WTC11 (cell line): ENCODE measurements at regions not wholly inside any gene's neighbourhood (a gene's known extent, or its start where the extent isn't known, plus 50 kb on each side); places are given as distances from the start of the nearest gene placed in this dataset.

Source experiments
- ATAC-seq: fragments of 200-7000 bp; cut with Tn5 transposase; 2 replicates; pipeline ENCODE4 v1.10.0; 2021; ENCODE audit warnings: mild to moderate bottlenecking, moderate library complexity
- CTCF ChIA-PET: fragments of 300-600 bp; sonication (Branson Sonifier 250); formaldehyde crosslinking; loops from one replicate; lab custom pipeline; 2021; ENCODE audit warnings: antibody characterized with exemption; lab: Charles Lee
- POLR2A ChIA-PET: fragments of 350-600 bp; sonication (Branson Sonifier 250); formaldehyde crosslinking; loops from one replicate; lab custom pipeline; 2021; ENCODE audit warnings: antibody characterized with exemption; lab: Charles Lee
- DNase-seq: peaks from one replicate; pipeline ENCODE4 v3.0.0; 2021; ENCODE audit warnings: low spot score
- H3K27ac Mint-ChIP-seq: 2 replicates; pipeline ENCODE4 v1.8.0; 2021; ENCODE audit warnings: mixed read lengths
- H3K27me3 Mint-ChIP-seq: 2 replicates; pipeline ENCODE4 v1.8.0; 2021; ENCODE audit warnings: low read depth, mild to moderate bottlenecking, moderate library complexity, mixed read lengths
- H3K36me3 Mint-ChIP-seq: 2 replicates; pipeline ENCODE4 v1.8.0; 2021; ENCODE audit warnings: mixed read lengths
- H3K4me1 Mint-ChIP-seq: 2 replicates; pipeline ENCODE4 v1.8.0; 2022; ENCODE audit warnings: mixed read lengths
- H3K4me3 Mint-ChIP-seq: 2 replicates; pipeline ENCODE4 v1.8.0; 2021; ENCODE audit warnings: mild to moderate bottlenecking, moderate library complexity, mixed read lengths
- H3K9me3 Mint-ChIP-seq: 2 replicates; pipeline ENCODE4 v1.8.0; 2021; ENCODE audit warnings: mixed read lengths
- CREB1 ChIP-seq: sonication (generic); formaldehyde crosslinking; IDR thresholded peaks from 2 replicates; pipeline ENCODE4 v1.8.0; 2023; ENCODE audit warnings: mild to moderate bottlenecking, missing genetic modification reagents
- EMX1 ChIP-seq: fragments of 250-450 bp; sonication (Bioruptor Pico); IDR thresholded peaks from 2 replicates; pipeline ENCODE4 v1.8.0; 2021; ENCODE audit warnings: mild to moderate bottlenecking
- TP53 ChIP-seq: sonication (generic); formaldehyde crosslinking; IDR thresholded peaks from 2 replicates; pipeline ENCODE4 v1.8.1; 2023; ENCODE audit warnings: mild to moderate bottlenecking, missing genetic modification reagents
- ZNF671 ChIP-seq: fragments of 250-450 bp; sonication (Bioruptor Pico); IDR thresholded peaks from 2 replicates; pipeline ENCODE4 v1.8.0; 2021; ENCODE audit warnings: mild to moderate bottlenecking
- TF ChIP-seq, protein P1 (sequence below): fragments of 250-450 bp; sonication (Bioruptor Pico); IDR thresholded peaks from 2 replicates; pipeline ENCODE4 v1.9.0; 2021; ENCODE audit warnings: mild to moderate bottlenecking
- TF ChIP-seq, protein P2 (sequence below): sonication (generic); formaldehyde crosslinking; IDR thresholded peaks from 2 replicates; pipeline ENCODE4 v1.8.0; 2023; ENCODE audit warnings: missing genetic modification reagents, mild to moderate bottlenecking, borderline replicate concordance
- TF ChIP-seq, protein P3 (sequence below): sonication (generic); formaldehyde crosslinking; IDR thresholded peaks from 2 replicates; pipeline ENCODE4 v1.8.0; 2022; ENCODE audit warnings: mild to moderate bottlenecking, missing genetic modification reagents
- TF ChIP-seq, protein P4 (sequence below): sonication (generic); formaldehyde crosslinking; conservative IDR thresholded peaks from 2 replicates; pipeline ENCODE4 v1.8.1; 2023; ENCODE audit warnings: mild to moderate bottlenecking, low read depth, missing genetic modification reagents, moderate library complexity
- TF ChIP-seq, protein P5 (sequence below): sonication (generic); formaldehyde crosslinking; IDR thresholded peaks from 2 replicates; pipeline ENCODE4 v1.8.1; 2022; ENCODE audit warnings: mild to moderate bottlenecking, moderate library complexity, missing genetic modification reagents
- TF ChIP-seq, protein P6 (sequence below): fragments of 200-600 bp; IDR thresholded peaks from 2 replicates; pipeline ENCODE4 v1.8.0; 2022; ENCODE audit warnings: antibody characterized with exemption

DNA sequence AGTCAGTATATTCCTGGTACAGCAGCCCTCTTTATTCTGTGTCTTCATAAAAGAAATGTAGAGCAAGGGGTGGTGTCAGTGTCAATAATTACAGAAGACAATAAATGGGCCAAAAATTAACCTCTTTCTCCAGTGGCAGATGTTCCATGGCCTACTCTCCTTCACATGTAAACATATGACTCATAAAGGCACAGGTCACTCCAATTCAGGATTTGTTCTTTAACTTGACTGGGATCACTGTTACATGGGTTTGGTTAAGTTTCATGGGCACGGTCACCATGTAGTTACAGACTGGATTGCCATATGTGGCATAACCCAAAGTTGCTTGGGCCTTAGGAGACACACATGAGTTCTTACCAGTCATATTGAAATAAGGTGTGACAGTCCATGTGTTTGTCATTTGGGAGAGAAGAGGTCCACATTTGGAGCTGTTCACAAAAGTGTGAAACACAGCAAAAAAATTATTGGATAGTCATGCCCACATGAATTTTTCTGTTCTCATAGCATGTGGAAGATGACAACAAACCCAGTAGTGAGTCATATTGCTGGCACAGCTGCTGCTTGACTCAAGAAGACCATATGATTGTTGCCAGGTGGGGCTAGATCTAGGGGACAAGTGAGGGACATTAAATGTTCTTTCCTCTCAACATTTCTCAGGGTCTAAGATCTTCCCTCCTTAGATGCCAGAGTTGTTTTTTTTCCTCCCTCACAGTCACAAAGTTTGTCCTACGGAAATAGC lies 68.1 kb upstream of the HTR2A start (continued):
- TF ChIP-seq CREB1 (CRISPR knock-in tag) (no peak), TP53 (CRISPR knock-in tag) (no peak)
- TF ChIP-seq, protein P1, sequence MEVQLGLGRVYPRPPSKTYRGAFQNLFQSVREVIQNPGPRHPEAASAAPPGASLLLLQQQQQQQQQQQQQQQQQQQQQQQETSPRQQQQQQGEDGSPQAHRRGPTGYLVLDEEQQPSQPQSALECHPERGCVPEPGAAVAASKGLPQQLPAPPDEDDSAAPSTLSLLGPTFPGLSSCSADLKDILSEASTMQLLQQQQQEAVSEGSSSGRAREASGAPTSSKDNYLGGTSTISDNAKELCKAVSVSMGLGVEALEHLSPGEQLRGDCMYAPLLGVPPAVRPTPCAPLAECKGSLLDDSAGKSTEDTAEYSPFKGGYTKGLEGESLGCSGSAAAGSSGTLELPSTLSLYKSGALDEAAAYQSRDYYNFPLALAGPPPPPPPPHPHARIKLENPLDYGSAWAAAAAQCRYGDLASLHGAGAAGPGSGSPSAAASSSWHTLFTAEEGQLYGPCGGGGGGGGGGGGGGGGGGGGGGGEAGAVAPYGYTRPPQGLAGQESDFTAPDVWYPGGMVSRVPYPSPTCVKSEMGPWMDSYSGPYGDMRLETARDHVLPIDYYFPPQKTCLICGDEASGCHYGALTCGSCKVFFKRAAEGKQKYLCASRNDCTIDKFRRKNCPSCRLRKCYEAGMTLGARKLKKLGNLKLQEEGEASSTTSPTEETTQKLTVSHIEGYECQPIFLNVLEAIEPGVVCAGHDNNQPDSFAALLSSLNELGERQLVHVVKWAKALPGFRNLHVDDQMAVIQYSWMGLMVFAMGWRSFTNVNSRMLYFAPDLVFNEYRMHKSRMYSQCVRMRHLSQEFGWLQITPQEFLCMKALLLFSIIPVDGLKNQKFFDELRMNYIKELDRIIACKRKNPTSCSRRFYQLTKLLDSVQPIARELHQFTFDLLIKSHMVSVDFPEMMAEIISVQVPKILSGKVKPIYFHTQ (CRISPR knock-in tag): no peak
- TF ChIP-seq, protein P2, sequence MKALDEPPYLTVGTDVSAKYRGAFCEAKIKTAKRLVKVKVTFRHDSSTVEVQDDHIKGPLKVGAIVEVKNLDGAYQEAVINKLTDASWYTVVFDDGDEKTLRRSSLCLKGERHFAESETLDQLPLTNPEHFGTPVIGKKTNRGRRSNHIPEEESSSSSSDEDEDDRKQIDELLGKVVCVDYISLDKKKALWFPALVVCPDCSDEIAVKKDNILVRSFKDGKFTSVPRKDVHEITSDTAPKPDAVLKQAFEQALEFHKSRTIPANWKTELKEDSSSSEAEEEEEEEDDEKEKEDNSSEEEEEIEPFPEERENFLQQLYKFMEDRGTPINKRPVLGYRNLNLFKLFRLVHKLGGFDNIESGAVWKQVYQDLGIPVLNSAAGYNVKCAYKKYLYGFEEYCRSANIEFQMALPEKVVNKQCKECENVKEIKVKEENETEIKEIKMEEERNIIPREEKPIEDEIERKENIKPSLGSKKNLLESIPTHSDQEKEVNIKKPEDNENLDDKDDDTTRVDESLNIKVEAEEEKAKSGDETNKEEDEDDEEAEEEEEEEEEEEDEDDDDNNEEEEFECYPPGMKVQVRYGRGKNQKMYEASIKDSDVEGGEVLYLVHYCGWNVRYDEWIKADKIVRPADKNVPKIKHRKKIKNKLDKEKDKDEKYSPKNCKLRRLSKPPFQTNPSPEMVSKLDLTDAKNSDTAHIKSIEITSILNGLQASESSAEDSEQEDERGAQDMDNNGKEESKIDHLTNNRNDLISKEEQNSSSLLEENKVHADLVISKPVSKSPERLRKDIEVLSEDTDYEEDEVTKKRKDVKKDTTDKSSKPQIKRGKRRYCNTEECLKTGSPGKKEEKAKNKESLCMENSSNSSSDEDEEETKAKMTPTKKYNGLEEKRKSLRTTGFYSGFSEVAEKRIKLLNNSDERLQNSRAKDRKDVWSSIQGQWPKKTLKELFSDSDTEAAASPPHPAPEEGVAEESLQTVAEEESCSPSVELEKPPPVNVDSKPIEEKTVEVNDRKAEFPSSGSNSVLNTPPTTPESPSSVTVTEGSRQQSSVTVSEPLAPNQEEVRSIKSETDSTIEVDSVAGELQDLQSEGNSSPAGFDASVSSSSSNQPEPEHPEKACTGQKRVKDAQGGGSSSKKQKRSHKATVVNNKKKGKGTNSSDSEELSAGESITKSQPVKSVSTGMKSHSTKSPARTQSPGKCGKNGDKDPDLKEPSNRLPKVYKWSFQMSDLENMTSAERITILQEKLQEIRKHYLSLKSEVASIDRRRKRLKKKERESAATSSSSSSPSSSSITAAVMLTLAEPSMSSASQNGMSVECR (CRISPR knock-in tag): no peak
- TF ChIP-seq, protein P3, sequence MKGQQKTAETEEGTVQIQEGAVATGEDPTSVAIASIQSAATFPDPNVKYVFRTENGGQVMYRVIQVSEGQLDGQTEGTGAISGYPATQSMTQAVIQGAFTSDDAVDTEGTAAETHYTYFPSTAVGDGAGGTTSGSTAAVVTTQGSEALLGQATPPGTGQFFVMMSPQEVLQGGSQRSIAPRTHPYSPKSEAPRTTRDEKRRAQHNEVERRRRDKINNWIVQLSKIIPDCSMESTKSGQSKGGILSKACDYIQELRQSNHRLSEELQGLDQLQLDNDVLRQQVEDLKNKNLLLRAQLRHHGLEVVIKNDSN: no peak

DNA sequence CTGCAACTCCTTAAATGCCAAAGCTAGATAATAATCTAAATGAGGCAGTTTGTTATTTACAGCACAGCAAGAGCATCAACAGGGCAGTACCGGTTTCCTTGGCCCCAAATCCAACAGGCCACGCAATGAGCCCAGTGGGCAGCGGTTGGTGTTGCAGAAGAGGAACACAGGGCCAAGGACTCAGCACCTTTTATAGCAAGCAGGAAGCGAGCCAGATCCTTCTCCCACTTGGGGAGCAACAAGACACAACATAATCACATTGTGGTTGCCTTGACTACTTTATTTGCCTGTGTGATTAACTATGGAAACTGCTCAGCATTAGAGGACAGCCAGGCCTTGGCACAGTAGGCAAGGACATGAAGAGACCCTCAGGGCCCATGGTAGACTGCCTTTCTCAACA lies 67.1 kb upstream of the HTR2A start:
- Mint-ChIP-seq H3K27me3 (no peaks in the 10 kb centered on the region; the same call in 1 of the 2 replicates), H3K36me3 (no peaks in the 10 kb centered on the region), H3K9me3 (peaks cover 12% of the 10 kb centered on the region; the same call in 1 of the 2 replicates), H3K4me1 (no peaks in the 10 kb centered on the region), H3K27ac (no peak overlapping the region), H3K4me3 (no peak overlapping the region)
- DNase-seq: no peak
- ATAC-seq: no peak
- ChIA-PET CTCF (interaction anchor here (2.7 kb wide), 1 partner anchor 70 kb away, joined by 28 read pairs; no protein-coding TSS in a partner anchor), POLR2A (no interaction called here)
- TF ChIP-seq, protein P4, sequence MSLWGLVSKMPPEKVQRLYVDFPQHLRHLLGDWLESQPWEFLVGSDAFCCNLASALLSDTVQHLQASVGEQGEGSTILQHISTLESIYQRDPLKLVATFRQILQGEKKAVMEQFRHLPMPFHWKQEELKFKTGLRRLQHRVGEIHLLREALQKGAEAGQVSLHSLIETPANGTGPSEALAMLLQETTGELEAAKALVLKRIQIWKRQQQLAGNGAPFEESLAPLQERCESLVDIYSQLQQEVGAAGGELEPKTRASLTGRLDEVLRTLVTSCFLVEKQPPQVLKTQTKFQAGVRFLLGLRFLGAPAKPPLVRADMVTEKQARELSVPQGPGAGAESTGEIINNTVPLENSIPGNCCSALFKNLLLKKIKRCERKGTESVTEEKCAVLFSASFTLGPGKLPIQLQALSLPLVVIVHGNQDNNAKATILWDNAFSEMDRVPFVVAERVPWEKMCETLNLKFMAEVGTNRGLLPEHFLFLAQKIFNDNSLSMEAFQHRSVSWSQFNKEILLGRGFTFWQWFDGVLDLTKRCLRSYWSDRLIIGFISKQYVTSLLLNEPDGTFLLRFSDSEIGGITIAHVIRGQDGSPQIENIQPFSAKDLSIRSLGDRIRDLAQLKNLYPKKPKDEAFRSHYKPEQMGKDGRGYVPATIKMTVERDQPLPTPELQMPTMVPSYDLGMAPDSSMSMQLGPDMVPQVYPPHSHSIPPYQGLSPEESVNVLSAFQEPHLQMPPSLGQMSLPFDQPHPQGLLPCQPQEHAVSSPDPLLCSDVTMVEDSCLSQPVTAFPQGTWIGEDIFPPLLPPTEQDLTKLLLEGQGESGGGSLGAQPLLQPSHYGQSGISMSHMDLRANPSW: no peak
- TF ChIP-seq, protein P5, sequence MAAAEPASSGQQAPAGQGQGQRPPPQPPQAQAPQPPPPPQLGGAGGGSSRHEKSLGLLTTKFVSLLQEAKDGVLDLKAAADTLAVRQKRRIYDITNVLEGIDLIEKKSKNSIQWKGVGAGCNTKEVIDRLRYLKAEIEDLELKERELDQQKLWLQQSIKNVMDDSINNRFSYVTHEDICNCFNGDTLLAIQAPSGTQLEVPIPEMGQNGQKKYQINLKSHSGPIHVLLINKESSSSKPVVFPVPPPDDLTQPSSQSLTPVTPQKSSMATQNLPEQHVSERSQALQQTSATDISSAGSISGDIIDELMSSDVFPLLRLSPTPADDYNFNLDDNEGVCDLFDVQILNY: no peak
- TF ChIP-seq EMX1: no peak

DNA sequence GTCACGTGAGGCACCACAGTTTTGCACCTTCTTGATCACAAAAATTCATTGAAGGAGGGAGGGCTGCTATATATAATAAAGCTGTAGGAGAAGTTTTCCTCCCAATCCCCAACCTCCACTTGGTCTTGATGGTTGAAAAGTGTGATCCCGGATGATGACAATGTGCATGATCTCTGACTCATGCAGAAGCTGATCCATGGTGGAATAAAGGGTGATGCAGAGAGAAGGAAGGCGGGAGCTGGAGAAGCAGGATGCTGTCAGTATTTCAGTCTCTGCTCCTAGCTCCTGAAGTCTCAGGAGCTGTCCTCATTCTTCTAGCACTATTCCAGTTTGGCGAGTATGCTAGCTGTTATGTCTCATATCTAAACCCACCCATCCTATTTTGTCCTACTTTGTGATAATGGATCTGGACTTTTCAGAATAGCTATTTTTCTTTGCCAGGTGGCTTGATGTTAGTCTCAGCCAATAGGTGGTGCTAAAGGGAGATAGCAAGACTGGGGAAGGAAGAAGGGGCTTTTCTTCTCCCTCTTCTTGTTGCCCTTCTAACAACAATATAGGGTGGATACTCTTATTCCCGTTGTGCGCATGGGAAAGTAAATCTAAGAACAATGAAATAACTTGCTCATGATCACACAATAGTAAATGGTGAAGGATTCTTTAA lies 65.6 kb upstream of the HTR2A start:
- Mint-ChIP-seq H3K27me3 (no peaks in the 10 kb centered on the region; the same call in 1 of the 2 replicates), H3K27ac (no peak overlapping the region), H3K4me1 (no peaks in the 10 kb centered on the region), H3K9me3 (peaks cover 10% of the 10 kb centered on the region; the same call in 1 of the 2 replicates), H3K4me3 (no peak overlapping the region), H3K36me3 (no peaks in the 10 kb centered on the region)
- TF ChIP-seq ZNF671: no peak
- TF ChIP-seq, protein P6, sequence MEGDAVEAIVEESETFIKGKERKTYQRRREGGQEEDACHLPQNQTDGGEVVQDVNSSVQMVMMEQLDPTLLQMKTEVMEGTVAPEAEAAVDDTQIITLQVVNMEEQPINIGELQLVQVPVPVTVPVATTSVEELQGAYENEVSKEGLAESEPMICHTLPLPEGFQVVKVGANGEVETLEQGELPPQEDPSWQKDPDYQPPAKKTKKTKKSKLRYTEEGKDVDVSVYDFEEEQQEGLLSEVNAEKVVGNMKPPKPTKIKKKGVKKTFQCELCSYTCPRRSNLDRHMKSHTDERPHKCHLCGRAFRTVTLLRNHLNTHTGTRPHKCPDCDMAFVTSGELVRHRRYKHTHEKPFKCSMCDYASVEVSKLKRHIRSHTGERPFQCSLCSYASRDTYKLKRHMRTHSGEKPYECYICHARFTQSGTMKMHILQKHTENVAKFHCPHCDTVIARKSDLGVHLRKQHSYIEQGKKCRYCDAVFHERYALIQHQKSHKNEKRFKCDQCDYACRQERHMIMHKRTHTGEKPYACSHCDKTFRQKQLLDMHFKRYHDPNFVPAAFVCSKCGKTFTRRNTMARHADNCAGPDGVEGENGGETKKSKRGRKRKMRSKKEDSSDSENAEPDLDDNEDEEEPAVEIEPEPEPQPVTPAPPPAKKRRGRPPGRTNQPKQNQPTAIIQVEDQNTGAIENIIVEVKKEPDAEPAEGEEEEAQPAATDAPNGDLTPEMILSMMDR: peak; percentile 17; the same call in 1 of the 2 replicates
- peak; percentile 80 for ATAC-seq
- CTCF ChIA-PET: interaction anchor here (0.5 to 2.7 kb wide), 30 partner anchors 9 to 1075 kb away, joined by 3 to 30 read pairs (median 4); partner anchors contain the start of genes HTR2A and NUDT15
- POLR2A ChIA-PET: interaction anchor here (0.5 to 0.9 kb wide), 2 partner anchors 75 to 435 kb away, joined by 3 to 4 read pairs; no protein-coding TSS in a partner anchor
- DNase-seq: no peak
